GM12878 (cell line): ENCODE measurements at regions not wholly inside any gene's neighbourhood (a gene's known extent, or its start where the extent isn't known, plus 50 kb on each side); places are given as distances from the start of the nearest gene placed in this dataset.

ENCODE experiments used
- ATAC-seq: fragments of 200-7000 bp; cut with Tn5 transposase; 3 replicates; pipeline ENCODE4 v1.9.1; 2020; ENCODE audit warnings: mild to moderate bottlenecking, moderate library complexity
- BruUV-seq: library from RNA; stranded (reverse); fragments of 400-500 nt; replicated peaks from 2 replicates; lab custom pipeline; 2021; lab: Mats Ljungman, UMichigan
- CTCF ChIA-PET: fragments of 300-600 bp; sonication (Branson Sonifier 250); formaldehyde crosslinking; extraction: SDS; loops from one replicate; lab custom pipeline; 2021; ENCODE audit warnings: inconsistent platforms; lab: Yijun Ruan, JAX
- POLR2A ChIA-PET: fragments of 350-600 bp; formaldehyde crosslinking; extraction: SDS; loops from one replicate; lab custom pipeline; 2021; ENCODE audit warnings: inconsistent platforms; lab: Charles Lee
- RAD21 ChIA-PET: fragments of 300-600 bp; sonication (Branson Sonifier 250); formaldehyde crosslinking; loops from one replicate; lab custom pipeline; 2023; ENCODE audit warnings: antibody characterized with exemption; ENCODE audit not compliant: unreplicated experiment; lab: Charles Lee
- SMC1A ChIA-PET: fragments of 300-600 bp; sonication (Branson Sonifier 250); formaldehyde crosslinking; loops from one replicate; lab custom pipeline; 2023; ENCODE audit not compliant: unreplicated experiment, uncharacterized antibody; lab: Charles Lee
- DNase-seq: peaks from one replicate; pipeline ENCODE4 v3.0.0-alpha.2; 2011; ENCODE audit warnings: low read depth, low spot score
- FAIRE-seq: peaks from 3 replicates; lab custom pipeline; 2011; peaks lifted over from hg19 to GRCh38; lab: Jason Lieb, UNC
- H2AFZ ChIP-seq: 2 replicates; pipeline ENCODE4 v1.6.0; 2011; ENCODE audit warnings: low read depth, low read length, control low read depth; ENCODE audit not compliant: control insufficient read depth
- H3K27ac ChIP-seq: 2 replicates; pipeline ENCODE4 v1.5.1; 2011; ENCODE audit warnings: control low read depth; ENCODE audit not compliant: control insufficient read depth, insufficient read depth
- H3K27me3 ChIP-seq, 2 experiments: replicated peaks in 1 of 2; 2 replicates each; pipeline versions ENCODE4 v1.6.0 to v1.6.1; 2011; ENCODE audit warnings: low read length in 1 of 2; ENCODE audit not compliant: control insufficient read depth in 2 of 2, insufficient read depth in 2 of 2
- H3K36me3 ChIP-seq, 2 experiments: 2 replicates each; pipeline ENCODE4 v1.5.1; 2011; ENCODE audit warnings: low read length in 1 of 2; ENCODE audit not compliant: control insufficient read depth in 2 of 2, insufficient read depth in 2 of 2
- H3K4me1 ChIP-seq: 2 replicates; pipeline ENCODE4 v1.6.1; 2011; ENCODE audit warnings: mild to moderate bottlenecking, low read length, moderate library complexity, mixed read lengths; ENCODE audit not compliant: control insufficient read depth, insufficient read depth
- H3K4me2 ChIP-seq: 2 replicates; pipeline ENCODE4 v1.6.0; 2011; ENCODE audit warnings: control low read depth; ENCODE audit not compliant: control insufficient read depth, insufficient read depth
- H3K4me3 ChIP-seq: fragments of 200-600 bp; sonication (generic); 2 replicates; pipeline ENCODE4 v1.5.1; 2016
- H3K79me2 ChIP-seq: 2 replicates; pipeline ENCODE4 v1.6.0; 2011; ENCODE audit warnings: low read length; ENCODE audit not compliant: control insufficient read depth, insufficient read depth
- H3K9ac ChIP-seq: 2 replicates; pipeline ENCODE4 v1.8.0; 2011; ENCODE audit warnings: low read length, control low read depth, mixed read lengths; ENCODE audit not compliant: control insufficient read depth, insufficient read depth
- H3K9me3 ChIP-seq: replicated peaks from 3 replicates; pipeline ENCODE4 v1.5.1; 2011; ENCODE audit warnings: mild to moderate bottlenecking, low read length; ENCODE audit not compliant: control insufficient read depth, insufficient read depth
- H4K20me1 ChIP-seq: 2 replicates; pipeline ENCODE4 v1.6.0; 2011; ENCODE audit not compliant: control insufficient read depth, insufficient read depth
- CBX5 ChIP-seq: sonication (generic); IDR thresholded peaks from 2 replicates; pipeline ENCODE4 v1.6.1; 2016; ENCODE audit warnings: low read depth, moderate library complexity, mild to moderate bottlenecking, inconsistent platforms
- HCFC1 ChIP-seq: fragments of 150-350 bp; IDR thresholded peaks from 2 replicates; pipeline ENCODE4 v1.6.1; 2014; ENCODE audit warnings: low read length
- IRF4 ChIP-seq: IDR thresholded peaks from 2 replicates; pipeline ENCODE4 v1.6.1; 2011; ENCODE audit warnings: low read depth, low read length
- KAT2A ChIP-seq: conservative IDR thresholded peaks from 2 replicates; pipeline ENCODE4 v1.6.1; 2011; ENCODE audit warnings: low read depth, low read length; ENCODE audit not compliant: control insufficient read depth
- NFYA ChIP-seq: IDR thresholded peaks from 2 replicates; pipeline ENCODE4 v1.6.1; 2011; ENCODE audit warnings: low read depth, mild to moderate bottlenecking, low read length, improper control_type of control experiment, borderline replicate concordance
- NR2C2 ChIP-seq: IDR thresholded peaks from 2 replicates; pipeline ENCODE4 v1.6.1; 2011; ENCODE audit warnings: borderline replicate concordance, low read depth; ENCODE audit not compliant: control insufficient read depth, insufficient read length
- PML ChIP-seq: IDR thresholded peaks from 2 replicates; pipeline ENCODE4 v1.6.1; 2012; ENCODE audit warnings: low read length, inconsistent platforms
- POLR2A ChIP-seq: IDR thresholded peaks from 2 replicates; pipeline ENCODE4 v1.6.1; 2011; ENCODE audit warnings: low read depth, mild to moderate bottlenecking, low read length
- POLR2AphosphoS5 ChIP-seq: IDR thresholded peaks from 2 replicates; pipeline ENCODE4 v1.6.1; 2011; ENCODE audit warnings: mild to moderate bottlenecking, low read length, inconsistent platforms
- REST ChIP-seq: IDR thresholded peaks from 2 replicates; pipeline ENCODE4 v1.6.1; 2012; ENCODE audit warnings: mild to moderate bottlenecking, low read depth, low read length
- ZSCAN29 ChIP-seq: fragments of 450-650 bp; IDR thresholded peaks from 2 replicates; pipeline ENCODE4 v1.6.1; 2017; ENCODE audit warnings: mild to moderate bottlenecking, moderate library complexity
- WGBS: methylation state at CpG from one replicate; pipeline ENCODE4 v1.1.6; 2016; ENCODE audit warnings: low lambda C conversion rate; ENCODE audit not compliant: insufficient replicate concordance, insufficient coverage; ENCODE audit errors: missing lambda C conversion rate; 5-methylcytosine and 5-hydroxymethylcytosine counted together
- in situ Hi-C: fragments of 300-500 bp; cut with MboI; formaldehyde crosslinking; loops from 9 replicates; pipeline ENCODE4 v1.14.3; 2018; ENCODE audit warnings: mixed read lengths
- intact Hi-C: fragments of 100-400 bp; cut with micrococcal nuclease; formaldehyde crosslinking; loops from one replicate; pipeline ENCODE4 v1.14.2; 2022; ENCODE audit not compliant: unreplicated experiment
- TF ChIP-seq, protein P1 (sequence below), 3 experiments: IDR thresholded peaks in 2 of 3; conservative IDR thresholded peaks in 1 of 3; 2 replicates each; pipeline ENCODE4 v1.5.1; 2011; ENCODE audit warnings: low read depth in 3 of 3, low read length in 3 of 3, mild to moderate bottlenecking in 3 of 3, control low read depth in 2 of 3, moderate library complexity in 2 of 3, inconsistent platforms in 1 of 3, mixed read lengths in 1 of 3; ENCODE audit not compliant: control insufficient read depth in 2 of 3, insufficient read depth in 1 of 3; ENCODE audit errors: extremely low read depth in 1 of 3
- TF ChIP-seq, protein P2 (sequence below): IDR thresholded peaks from 2 replicates; pipeline ENCODE4 v1.6.1; 2011; ENCODE audit warnings: mild to moderate bottlenecking, low read depth, low read length, moderate library complexity; ENCODE audit not compliant: insufficient replicate concordance

DNA sequence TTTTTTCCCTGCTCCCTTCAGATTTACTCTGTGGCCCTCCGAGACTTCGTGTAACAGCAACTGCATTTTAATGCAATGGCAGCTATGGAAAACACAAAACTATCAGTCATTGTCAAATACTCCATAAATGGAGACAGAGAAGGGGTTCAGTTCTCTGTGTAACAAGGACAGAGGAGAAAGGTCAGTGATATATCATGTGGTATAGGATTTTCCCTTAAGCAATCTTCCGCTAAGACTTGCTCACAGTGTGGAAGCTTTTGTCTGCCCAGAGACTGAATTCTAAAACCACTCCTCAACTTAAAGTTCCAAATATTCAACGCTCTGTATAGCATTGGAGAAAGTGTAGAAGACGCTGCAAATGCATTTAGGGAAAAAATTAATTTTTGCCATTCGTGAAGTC, 111.3 kb upstream of the EDNRB start:
- ChIA-PET SMC1A (no interaction called here), POLR2A (interaction anchor here (0.6 kb wide), 1 partner anchor 743 kb away, joined by 3 read pairs; no protein-coding TSS in a partner anchor), CTCF (no interaction called here), RAD21 (no interaction called here)
- H3K79me2 ChIP-seq: no peaks in the 10 kb centered on the region
- H3K4me3 ChIP-seq: no peak overlapping the region
- no peaks in the 10 kb centered on the region for H3K36me3 ChIP-seq
- no peak overlapping the region for H3K9ac ChIP-seq
- ATAC-seq: no peak
- no peak overlapping the region for H2AFZ ChIP-seq
- no peak overlapping the region for H3K4me2 ChIP-seq
- DNase-seq: no peak
- H3K27me3 ChIP-seq: no peaks in the 10 kb centered on the region
- BruUV-seq: no TSS peak
- H3K9me3 ChIP-seq: no peaks in the 10 kb centered on the region
- no peaks in the 10 kb centered on the region for H4K20me1 ChIP-seq
- intact Hi-C loops (no loop called here), in situ Hi-C loops (no loop called here)
- no peaks in the 10 kb centered on the region for H3K4me1 ChIP-seq
- no peak for FAIRE-seq
- no peak overlapping the region for H3K27ac ChIP-seq
- TF ChIP-seq KAT2A (no peak), IRF4 (no peak), NFYA (no peak), CBX5 (no peak), POLR2AphosphoS5 (no peak)
- TF ChIP-seq, protein P1, sequence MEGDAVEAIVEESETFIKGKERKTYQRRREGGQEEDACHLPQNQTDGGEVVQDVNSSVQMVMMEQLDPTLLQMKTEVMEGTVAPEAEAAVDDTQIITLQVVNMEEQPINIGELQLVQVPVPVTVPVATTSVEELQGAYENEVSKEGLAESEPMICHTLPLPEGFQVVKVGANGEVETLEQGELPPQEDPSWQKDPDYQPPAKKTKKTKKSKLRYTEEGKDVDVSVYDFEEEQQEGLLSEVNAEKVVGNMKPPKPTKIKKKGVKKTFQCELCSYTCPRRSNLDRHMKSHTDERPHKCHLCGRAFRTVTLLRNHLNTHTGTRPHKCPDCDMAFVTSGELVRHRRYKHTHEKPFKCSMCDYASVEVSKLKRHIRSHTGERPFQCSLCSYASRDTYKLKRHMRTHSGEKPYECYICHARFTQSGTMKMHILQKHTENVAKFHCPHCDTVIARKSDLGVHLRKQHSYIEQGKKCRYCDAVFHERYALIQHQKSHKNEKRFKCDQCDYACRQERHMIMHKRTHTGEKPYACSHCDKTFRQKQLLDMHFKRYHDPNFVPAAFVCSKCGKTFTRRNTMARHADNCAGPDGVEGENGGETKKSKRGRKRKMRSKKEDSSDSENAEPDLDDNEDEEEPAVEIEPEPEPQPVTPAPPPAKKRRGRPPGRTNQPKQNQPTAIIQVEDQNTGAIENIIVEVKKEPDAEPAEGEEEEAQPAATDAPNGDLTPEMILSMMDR (IDR thresholded peaks at IDR 0.05 in 2 of 3, conservative IDR thresholded peaks at IDR 0.05 in 1 of 3; ENCODE audit: control insufficient read depth in 2 of 3, extremely low read depth in 1 of 3, insufficient read depth in 1 of 3, low read depth in 3 of 3, low read length in 3 of 3): no peak
- TF ChIP-seq, all 136 proteins: peak for 0
- WGBS: 78% methylated on average over 6 of the region's 6 CpGs

DNA sequence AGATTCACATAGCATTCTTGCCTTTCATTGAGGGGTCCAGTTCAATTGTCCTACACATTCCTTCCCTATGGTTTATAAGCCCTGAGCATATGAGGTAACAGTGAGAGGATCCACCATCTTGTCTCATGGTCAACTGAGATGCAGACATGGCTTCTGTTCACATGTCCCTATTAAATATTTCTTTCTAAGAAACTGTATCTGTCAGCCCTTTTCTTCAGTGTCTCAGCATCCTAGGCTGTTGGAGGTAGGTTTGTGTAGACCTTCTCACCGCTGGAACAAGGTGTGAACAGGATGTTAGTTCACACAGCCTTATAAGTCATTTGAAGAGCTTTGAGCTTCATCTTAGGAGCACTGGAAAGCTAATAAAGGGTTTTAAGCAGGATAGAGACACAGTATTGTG, 110.3 kb upstream of the EDNRB start:
- WGBS: 35% methylated on average over 1 of the region's 1 CpG
- no peaks in the 10 kb centered on the region for H3K4me1 ChIP-seq
- ATAC-seq: no peak
- no peak for FAIRE-seq
- no peaks in the 10 kb centered on the region for H3K9me3 ChIP-seq
- no peaks in the 10 kb centered on the region for H3K27me3 ChIP-seq
- in situ Hi-C loops (no loop called here), intact Hi-C loops (no loop called here)
- no peak overlapping the region for H2AFZ ChIP-seq
- no peaks in the 10 kb centered on the region for H3K79me2 ChIP-seq
- no peaks in the 10 kb centered on the region for H4K20me1 ChIP-seq
- H3K4me3 ChIP-seq: no peak overlapping the region
- RAD21 ChIA-PET: no interaction called here
- no peak overlapping the region for H3K27ac ChIP-seq
- no peak for DNase-seq
- H3K4me2 ChIP-seq: no peak overlapping the region
- SMC1A ChIA-PET: interaction anchor here (0.6 kb wide), 1 partner anchor 1140 kb away, joined by 3 read pairs; no protein-coding TSS in a partner anchor
- no peaks in the 10 kb centered on the region for H3K36me3 ChIP-seq
- POLR2A ChIA-PET: no interaction called here
- H3K9ac ChIP-seq: no peak overlapping the region
- CTCF ChIA-PET: no interaction called here
- no TSS peak for BruUV-seq
- no peak for TF ChIP-seq HCFC1
- TF ChIP-seq, protein P2, sequence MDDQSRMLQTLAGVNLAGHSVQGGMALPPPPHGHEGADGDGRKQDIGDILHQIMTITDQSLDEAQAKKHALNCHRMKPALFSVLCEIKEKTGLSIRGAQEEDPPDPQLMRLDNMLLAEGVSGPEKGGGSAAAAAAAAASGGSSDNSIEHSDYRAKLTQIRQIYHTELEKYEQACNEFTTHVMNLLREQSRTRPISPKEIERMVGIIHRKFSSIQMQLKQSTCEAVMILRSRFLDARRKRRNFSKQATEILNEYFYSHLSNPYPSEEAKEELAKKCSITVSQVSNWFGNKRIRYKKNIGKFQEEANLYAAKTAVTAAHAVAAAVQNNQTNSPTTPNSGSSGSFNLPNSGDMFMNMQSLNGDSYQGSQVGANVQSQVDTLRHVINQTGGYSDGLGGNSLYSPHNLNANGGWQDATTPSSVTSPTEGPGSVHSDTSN: no peak
- TF ChIP-seq POLR2A: no peak
- no peak for TF ChIP-seq NR2C2
- no peak for TF ChIP-seq PML
- TF ChIP-seq ZSCAN29: no peak
- TF ChIP-seq REST: no peak
